WTC11 (cell line): ENCODE measurements at regions not wholly inside any gene's neighbourhood (a gene's known extent, or its start where the extent isn't known, plus 50 kb on each side); places are given as distances from the start of the nearest gene placed in this dataset.

ENCODE experiments used
- ZNF121 ChIP-seq: sonication (generic); formaldehyde crosslinking; IDR thresholded peaks from 2 replicates; pipeline ENCODE4 v1.8.0; 2023; ENCODE audit warnings: missing genetic modification reagents
- ZNF416 ChIP-seq: fragments of 250-450 bp; sonication (Bioruptor Pico); IDR thresholded peaks from 2 replicates; pipeline ENCODE4 v1.9.0; 2021; ENCODE audit warnings: mild to moderate bottlenecking, inconsistent platforms
- TF ChIP-seq, protein P1 (sequence below): fragments of 200-600 bp; IDR thresholded peaks from 2 replicates; pipeline ENCODE4 v1.8.0; 2022; ENCODE audit warnings: antibody characterized with exemption
- TF ChIP-seq, protein P2 (sequence below): sonication (generic); formaldehyde crosslinking; IDR thresholded peaks from 2 replicates; pipeline ENCODE4 v1.8.1; 2023; ENCODE audit warnings: mild to moderate bottlenecking, missing genetic modification reagents, moderate library complexity

DNA sequence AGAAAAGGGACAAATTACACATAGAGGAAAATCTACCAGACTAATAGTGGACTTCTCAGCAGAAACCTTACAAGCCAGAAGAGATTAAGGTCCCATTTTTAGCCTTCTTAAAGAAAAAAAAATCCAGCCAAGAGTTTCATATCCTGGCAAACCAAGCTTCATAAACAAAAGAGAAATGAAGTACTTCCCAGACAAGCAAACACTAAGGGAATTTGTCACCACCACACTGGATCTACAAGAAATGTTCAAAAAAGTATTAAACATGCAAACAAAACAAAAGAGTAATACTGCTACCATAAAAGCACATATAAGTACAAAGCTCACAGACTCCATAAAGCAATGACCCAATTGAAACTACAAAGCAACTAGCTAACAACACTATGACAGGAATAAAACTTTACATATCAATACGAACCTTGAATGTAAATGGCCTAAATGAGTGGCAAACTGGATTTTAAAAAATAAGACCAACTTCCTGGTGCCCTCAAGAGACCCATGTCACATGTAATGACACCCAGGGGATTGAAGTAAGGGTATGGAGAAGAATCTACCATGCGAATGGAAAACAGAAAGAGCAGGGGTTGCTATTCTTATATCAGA lies 260.7 kb upstream of the PPP2R2D start:
- TF ChIP-seq, protein P1, sequence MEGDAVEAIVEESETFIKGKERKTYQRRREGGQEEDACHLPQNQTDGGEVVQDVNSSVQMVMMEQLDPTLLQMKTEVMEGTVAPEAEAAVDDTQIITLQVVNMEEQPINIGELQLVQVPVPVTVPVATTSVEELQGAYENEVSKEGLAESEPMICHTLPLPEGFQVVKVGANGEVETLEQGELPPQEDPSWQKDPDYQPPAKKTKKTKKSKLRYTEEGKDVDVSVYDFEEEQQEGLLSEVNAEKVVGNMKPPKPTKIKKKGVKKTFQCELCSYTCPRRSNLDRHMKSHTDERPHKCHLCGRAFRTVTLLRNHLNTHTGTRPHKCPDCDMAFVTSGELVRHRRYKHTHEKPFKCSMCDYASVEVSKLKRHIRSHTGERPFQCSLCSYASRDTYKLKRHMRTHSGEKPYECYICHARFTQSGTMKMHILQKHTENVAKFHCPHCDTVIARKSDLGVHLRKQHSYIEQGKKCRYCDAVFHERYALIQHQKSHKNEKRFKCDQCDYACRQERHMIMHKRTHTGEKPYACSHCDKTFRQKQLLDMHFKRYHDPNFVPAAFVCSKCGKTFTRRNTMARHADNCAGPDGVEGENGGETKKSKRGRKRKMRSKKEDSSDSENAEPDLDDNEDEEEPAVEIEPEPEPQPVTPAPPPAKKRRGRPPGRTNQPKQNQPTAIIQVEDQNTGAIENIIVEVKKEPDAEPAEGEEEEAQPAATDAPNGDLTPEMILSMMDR: no peak
- no peak for TF ChIP-seq ZNF121 (CRISPR knock-in tag)
- TF ChIP-seq ZNF416 (CRISPR knock-in tag): no peak
- TF ChIP-seq, protein P2, sequence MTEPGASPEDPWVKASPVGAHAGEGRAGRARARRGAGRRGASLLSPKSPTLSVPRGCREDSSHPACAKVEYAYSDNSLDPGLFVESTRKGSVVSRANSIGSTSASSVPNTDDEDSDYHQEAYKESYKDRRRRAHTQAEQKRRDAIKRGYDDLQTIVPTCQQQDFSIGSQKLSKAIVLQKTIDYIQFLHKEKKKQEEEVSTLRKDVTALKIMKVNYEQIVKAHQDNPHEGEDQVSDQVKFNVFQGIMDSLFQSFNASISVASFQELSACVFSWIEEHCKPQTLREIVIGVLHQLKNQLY (CRISPR knock-in tag): no peak
